Loucy (cell line): ENCODE measurements at regions not wholly inside any gene's neighbourhood (a gene's known extent, or its start where the extent isn't known, plus 50 kb on each side); places are given as distances from the start of the nearest gene placed in this dataset.

Source experiments
- H2AFZ ChIP-seq: fragments of 200-600 bp; sonication (generic); 2 replicates; pipeline ENCODE4 v1.6.0; 2016; ENCODE audit warnings: antibody characterized with exemption, mild to moderate bottlenecking, low read length, moderate library complexity
- H3F3A ChIP-seq: fragments of 200-600 bp; 2 replicates; pipeline ENCODE4 v1.6.0; 2016; ENCODE audit warnings: antibody characterized with exemption, low read depth, mild to moderate bottlenecking
- H3K27me3 ChIP-seq: fragments of 200-600 bp; sonication (generic); 2 replicates; pipeline ENCODE4 v1.6.1; 2014; ENCODE audit warnings: low read length, mild to moderate bottlenecking; ENCODE audit not compliant: insufficient read depth, poor library complexity, severe bottlenecking
- H3K36me3 ChIP-seq: fragments of 200-600 bp; sonication (generic); 2 replicates; pipeline ENCODE4 v1.6.1; 2016; ENCODE audit warnings: low read length; ENCODE audit not compliant: insufficient read depth
- H3K4me1 ChIP-seq: fragments of 200-600 bp; sonication (generic); 2 replicates; pipeline ENCODE4 v1.5.1; 2014; ENCODE audit warnings: low read length, mild to moderate bottlenecking; ENCODE audit not compliant: insufficient read depth, poor library complexity, severe bottlenecking
- H3K4me2 ChIP-seq: fragments of 200-600 bp; sonication (generic); 2 replicates; pipeline ENCODE4 v1.6.0; 2014; ENCODE audit warnings: antibody characterized with exemption, low read length, low read depth, mild to moderate bottlenecking; ENCODE audit not compliant: poor library complexity, severe bottlenecking
- H3K4me3 ChIP-seq: fragments of 200-600 bp; sonication (generic); 2 replicates; pipeline ENCODE4 v1.5.1; 2014; ENCODE audit warnings: low read length, mild to moderate bottlenecking, mixed read lengths; ENCODE audit not compliant: poor library complexity, severe bottlenecking
- H3K79me2 ChIP-seq: fragments of 200-600 bp; sonication (generic); 2 replicates; pipeline ENCODE4 v1.6.1; 2014; ENCODE audit warnings: low read length; ENCODE audit not compliant: insufficient read depth
- H3K9ac ChIP-seq: fragments of 200-600 bp; sonication (generic); 2 replicates; pipeline ENCODE4 v1.6.0; 2014; ENCODE audit warnings: mild to moderate bottlenecking, low read depth, low read length, moderate library complexity; ENCODE audit not compliant: poor library complexity, severe bottlenecking
- H3K9me2 ChIP-seq: fragments of 200-600 bp; sonication (generic); replicated peaks from 2 replicates; pipeline ENCODE4 v1.6.1; 2016; ENCODE audit warnings: low read depth, low read length, mixed read lengths
- H3K9me3 ChIP-seq: fragments of 200-600 bp; sonication (generic); 2 replicates; pipeline ENCODE4 v1.6.1; 2014; ENCODE audit warnings: mild to moderate bottlenecking, antibody characterized with exemption, low read length, low read depth; ENCODE audit not compliant: insufficient read depth
- H4K20me1 ChIP-seq: fragments of 200-600 bp; sonication (generic); 2 replicates; pipeline ENCODE4 v1.6.0; 2014; ENCODE audit warnings: antibody characterized with exemption, low read length, mild to moderate bottlenecking; ENCODE audit not compliant: insufficient read depth, poor library complexity, severe bottlenecking
- EZH2phosphoT487 ChIP-seq: fragments of 200-600 bp; IDR thresholded peaks from 2 replicates; pipeline ENCODE4 v1.6.1; 2018; ENCODE audit warnings: antibody characterized with exemption, mild to moderate bottlenecking, moderate library complexity, borderline replicate concordance
- TF ChIP-seq, protein P1 (sequence below): fragments of 200-600 bp; sonication (generic); conservative IDR thresholded peaks from 2 replicates; pipeline ENCODE4 v1.5.1; 2014; ENCODE audit warnings: mild to moderate bottlenecking, antibody characterized with exemption, low read length

DNA sequence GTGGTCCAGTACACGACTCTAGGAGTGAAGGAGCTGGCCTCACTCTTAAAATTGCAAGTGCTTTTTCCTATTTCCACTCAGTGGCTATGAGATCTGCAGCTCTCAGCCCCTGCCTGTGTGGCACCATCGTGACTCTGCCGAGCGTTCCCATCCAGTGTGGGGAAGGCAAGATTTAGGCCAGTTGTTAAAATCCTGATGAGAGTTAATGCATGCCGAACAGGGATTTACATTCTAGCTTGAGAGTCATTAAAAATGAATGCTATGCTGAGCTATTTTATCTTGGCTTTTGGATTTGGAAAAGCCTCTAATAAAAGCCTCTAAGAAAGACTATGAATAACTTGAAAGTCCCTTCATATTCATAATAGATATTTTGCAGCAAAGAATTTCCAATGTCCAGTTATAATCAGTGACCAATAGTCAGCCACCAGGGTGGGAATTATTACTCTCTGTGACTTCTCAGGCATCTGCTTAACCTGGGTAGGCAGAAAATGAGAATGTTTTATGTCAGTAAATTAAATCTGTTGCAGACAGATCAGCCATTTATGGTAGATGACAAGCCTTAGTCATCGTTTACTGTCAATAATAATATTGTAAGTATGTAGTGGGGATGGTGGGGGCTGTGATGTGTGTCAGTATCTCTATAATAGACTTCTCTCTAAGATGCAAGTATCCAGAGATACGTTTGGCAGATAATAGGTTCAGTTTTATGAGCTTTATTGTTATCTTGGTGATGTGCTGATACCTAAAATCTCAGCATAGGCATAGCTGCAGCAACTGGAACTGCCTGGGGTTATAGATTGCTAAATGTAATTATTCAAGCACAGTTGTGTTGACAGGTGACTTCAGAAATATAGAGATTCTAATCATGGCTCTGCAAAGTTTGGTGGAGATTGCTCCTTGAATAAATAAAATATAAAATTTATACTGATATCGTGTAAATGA, 207.8 kb downstream of the SOCS6 start:
- no peak overlapping the region for H3K4me2 ChIP-seq
- H3K9ac ChIP-seq, result no peak overlapping the region
- no peaks in the 10 kb centered on the region for H3K9me2 ChIP-seq
- no peak overlapping the region for H3K4me3 ChIP-seq
- no peaks in the 10 kb centered on the region for H3K4me1 ChIP-seq
- H3K79me2 ChIP-seq, result no peaks in the 10 kb centered on the region
- no peak for TF ChIP-seq EZH2phosphoT487
- TF ChIP-seq, protein P1, sequence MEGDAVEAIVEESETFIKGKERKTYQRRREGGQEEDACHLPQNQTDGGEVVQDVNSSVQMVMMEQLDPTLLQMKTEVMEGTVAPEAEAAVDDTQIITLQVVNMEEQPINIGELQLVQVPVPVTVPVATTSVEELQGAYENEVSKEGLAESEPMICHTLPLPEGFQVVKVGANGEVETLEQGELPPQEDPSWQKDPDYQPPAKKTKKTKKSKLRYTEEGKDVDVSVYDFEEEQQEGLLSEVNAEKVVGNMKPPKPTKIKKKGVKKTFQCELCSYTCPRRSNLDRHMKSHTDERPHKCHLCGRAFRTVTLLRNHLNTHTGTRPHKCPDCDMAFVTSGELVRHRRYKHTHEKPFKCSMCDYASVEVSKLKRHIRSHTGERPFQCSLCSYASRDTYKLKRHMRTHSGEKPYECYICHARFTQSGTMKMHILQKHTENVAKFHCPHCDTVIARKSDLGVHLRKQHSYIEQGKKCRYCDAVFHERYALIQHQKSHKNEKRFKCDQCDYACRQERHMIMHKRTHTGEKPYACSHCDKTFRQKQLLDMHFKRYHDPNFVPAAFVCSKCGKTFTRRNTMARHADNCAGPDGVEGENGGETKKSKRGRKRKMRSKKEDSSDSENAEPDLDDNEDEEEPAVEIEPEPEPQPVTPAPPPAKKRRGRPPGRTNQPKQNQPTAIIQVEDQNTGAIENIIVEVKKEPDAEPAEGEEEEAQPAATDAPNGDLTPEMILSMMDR, result no peak
- no peaks in the 10 kb centered on the region for H3F3A ChIP-seq
- H3K36me3 ChIP-seq, result no peaks in the 10 kb centered on the region
- no peaks in the 10 kb centered on the region for H4K20me1 ChIP-seq
- H2AFZ ChIP-seq, result no peak overlapping the region
- H3K9me3 ChIP-seq, result no peaks in the 10 kb centered on the region
- H3K27me3 ChIP-seq, result no peaks in the 10 kb centered on the region

DNA sequence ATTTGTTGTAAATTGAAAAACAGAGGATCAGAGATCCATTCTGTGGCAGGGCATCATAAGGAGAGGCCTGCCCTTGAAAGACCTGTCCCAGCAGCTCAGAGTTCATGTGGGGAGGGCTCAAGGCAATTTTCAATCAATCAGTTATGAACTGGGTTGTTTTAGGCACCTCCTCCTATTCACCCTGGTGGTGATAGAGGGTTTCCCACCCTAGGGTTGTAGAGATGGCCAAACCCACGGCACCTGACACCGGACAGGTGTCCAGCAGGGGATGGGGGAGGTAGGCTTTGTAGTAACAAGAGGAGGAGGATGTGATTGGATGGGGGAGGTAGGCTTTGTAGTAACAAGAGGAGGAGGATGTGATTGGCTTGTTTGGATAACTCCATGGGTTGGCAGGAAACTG, 205.7 kb downstream of the SOCS6 start:
- H3K4me3 ChIP-seq, result no peak overlapping the region
- H3K79me2 ChIP-seq, result no peaks in the 10 kb centered on the region
- H3F3A ChIP-seq, result no peaks in the 10 kb centered on the region
- H3K4me1 ChIP-seq, result no peaks in the 10 kb centered on the region
- H2AFZ ChIP-seq, result no peak overlapping the region
- H3K4me2 ChIP-seq, result no peak overlapping the region
- no peak overlapping the region for H3K9ac ChIP-seq
- H3K36me3 ChIP-seq, result no peaks in the 10 kb centered on the region
- no peak for TF ChIP-seq EZH2phosphoT487
- TF ChIP-seq, protein P1, result no peak
- no peaks in the 10 kb centered on the region for H3K9me3 ChIP-seq
- H3K9me2 ChIP-seq, result no peaks in the 10 kb centered on the region
- H4K20me1 ChIP-seq, result no peaks in the 10 kb centered on the region
- H3K27me3 ChIP-seq, result no peaks in the 10 kb centered on the region

DNA sequence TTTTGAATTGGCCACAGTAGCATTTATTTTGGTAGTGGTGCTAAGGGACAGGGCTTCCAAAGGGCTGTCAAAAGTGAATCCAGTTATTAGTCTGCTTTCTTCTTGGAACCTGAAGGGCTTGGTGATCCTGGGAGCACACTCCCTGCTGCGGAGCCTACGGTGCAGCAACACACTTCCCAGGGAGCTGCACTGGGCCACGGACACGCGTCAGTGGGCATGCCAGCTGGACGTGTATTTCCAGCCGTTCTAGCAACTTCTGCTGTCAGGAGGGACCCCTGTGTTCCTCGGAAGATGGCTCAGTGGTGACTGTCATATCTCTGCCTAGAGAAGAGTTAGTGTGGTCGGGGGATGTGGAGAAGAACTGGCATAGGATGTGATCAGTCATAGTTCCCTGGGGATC, 204.6 kb downstream of the SOCS6 start:
- H3F3A ChIP-seq, result no peaks in the 10 kb centered on the region
- H3K4me3 ChIP-seq, result no peak overlapping the region
- H3K4me1 ChIP-seq, result no peaks in the 10 kb centered on the region
- TF ChIP-seq EZH2phosphoT487, result no peak
- TF ChIP-seq, protein P1, result no peak
- no peak overlapping the region for H2AFZ ChIP-seq
- H3K9me2 ChIP-seq, result no peaks in the 10 kb centered on the region
- no peaks in the 10 kb centered on the region for H3K36me3 ChIP-seq
- no peaks in the 10 kb centered on the region for H3K27me3 ChIP-seq
- H3K79me2 ChIP-seq, result no peaks in the 10 kb centered on the region
- H3K9me3 ChIP-seq, result no peaks in the 10 kb centered on the region
- no peaks in the 10 kb centered on the region for H4K20me1 ChIP-seq
- H3K9ac ChIP-seq, result no peak overlapping the region
- H3K4me2 ChIP-seq, result no peak overlapping the region
